ENCODE measurements at regions not wholly inside any gene's neighbourhood (a gene's known extent, or its start where the extent isn't known, plus 50 kb on each side); places are given as distances from the start of the nearest gene placed in this dataset.
A peak's percentile ranks its signal among the peaks of the same experiment; 100 is the strongest.

DNA sequence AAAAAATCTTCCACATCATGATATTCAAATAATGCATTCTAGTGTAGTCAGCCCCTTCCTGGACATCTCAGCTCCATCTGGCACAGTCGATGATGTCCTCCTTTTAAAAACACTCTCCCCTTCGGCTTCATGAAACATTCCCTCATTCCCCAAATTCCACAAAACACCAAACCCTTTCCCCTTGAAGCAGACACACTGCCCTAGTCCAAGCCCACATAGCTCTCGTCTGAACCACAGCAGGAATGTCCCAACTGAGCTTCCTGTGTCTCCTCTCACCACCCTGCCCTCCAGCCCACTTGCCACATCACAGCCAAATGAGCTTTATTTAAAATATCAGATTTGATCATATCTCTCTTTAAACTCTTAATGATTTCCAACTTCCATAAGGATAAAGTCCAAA is 106.4 kb upstream of the CARMIL1 start:
- H3K27ac ChIP-seq (ENCODE audit: low read depth in 1 of 2, low read length in 1 of 2), result no peak overlapping the region
- H3K27me3 ChIP-seq (ENCODE audit: control insufficient read depth in 3 of 3, insufficient read depth in 3 of 3, low read length in 2 of 3), result peaks cover 0 to 2% (median 0%) of the 10 kb centered on the region in 3 donors
- no peaks in the 10 kb centered on the region for H3K36me3 ChIP-seq (ENCODE audit: control insufficient read depth in 4 of 4, insufficient read depth in 4 of 4, low read length in 4 of 4)
- no peak overlapping the region for H3K4me3 ChIP-seq
- 39% methylated on average over 3 of the region's 3 CpGs for WGBS, 2 donors
- H3K9ac ChIP-seq (ENCODE audit: insufficient read depth in 1 of 2, low read length in 2 of 2), result no peak overlapping the region
- ATAC-seq (ENCODE audit: insufficient read depth, low FRiP score) (no peak), DNase-seq (no peak)
- TF ChIP-seq, protein P1, sequence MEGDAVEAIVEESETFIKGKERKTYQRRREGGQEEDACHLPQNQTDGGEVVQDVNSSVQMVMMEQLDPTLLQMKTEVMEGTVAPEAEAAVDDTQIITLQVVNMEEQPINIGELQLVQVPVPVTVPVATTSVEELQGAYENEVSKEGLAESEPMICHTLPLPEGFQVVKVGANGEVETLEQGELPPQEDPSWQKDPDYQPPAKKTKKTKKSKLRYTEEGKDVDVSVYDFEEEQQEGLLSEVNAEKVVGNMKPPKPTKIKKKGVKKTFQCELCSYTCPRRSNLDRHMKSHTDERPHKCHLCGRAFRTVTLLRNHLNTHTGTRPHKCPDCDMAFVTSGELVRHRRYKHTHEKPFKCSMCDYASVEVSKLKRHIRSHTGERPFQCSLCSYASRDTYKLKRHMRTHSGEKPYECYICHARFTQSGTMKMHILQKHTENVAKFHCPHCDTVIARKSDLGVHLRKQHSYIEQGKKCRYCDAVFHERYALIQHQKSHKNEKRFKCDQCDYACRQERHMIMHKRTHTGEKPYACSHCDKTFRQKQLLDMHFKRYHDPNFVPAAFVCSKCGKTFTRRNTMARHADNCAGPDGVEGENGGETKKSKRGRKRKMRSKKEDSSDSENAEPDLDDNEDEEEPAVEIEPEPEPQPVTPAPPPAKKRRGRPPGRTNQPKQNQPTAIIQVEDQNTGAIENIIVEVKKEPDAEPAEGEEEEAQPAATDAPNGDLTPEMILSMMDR (IDR thresholded peaks at IDR 0.05; ENCODE audit: control extremely low read depth, extremely low read depth), result no peak
- H3K9me3 ChIP-seq (ENCODE audit: control insufficient read depth in 4 of 4, insufficient read depth in 3 of 4, low read length in 3 of 4), result no peaks in the 10 kb centered on the region
- peaks cover 0 to 3% (median 0%) of the 10 kb centered on the region in 5 donors for H3K4me1 ChIP-seq (ENCODE audit: control insufficient read depth in 5 of 5, insufficient read depth in 5 of 5, low read length in 5 of 5)

DNA sequence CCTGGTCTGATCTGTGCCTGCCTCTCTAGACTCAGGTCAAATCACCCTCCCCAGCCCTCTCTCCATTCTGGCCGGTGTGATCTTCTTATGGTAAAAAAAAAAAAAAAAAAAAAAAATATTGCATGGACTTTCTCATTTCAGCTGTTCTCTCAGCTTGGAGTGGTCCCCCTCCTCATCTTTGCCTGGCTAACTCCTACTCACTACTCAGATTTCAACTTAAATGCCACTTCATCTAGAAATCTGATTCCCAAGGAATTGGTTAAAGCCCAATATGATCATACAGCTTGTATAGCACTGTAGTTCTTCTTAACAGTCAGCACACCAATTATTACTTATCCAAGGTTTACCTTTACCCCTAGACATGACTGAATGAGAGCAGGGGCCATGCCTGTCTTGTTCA is 105.9 kb upstream of the CARMIL1 start:
- Histone ChIP-seq H3K4me1 (ENCODE audit: control insufficient read depth in 5 of 5, insufficient read depth in 5 of 5, low read length in 5 of 5) (peaks cover 0 to 1% (median 0%) of the 10 kb centered on the region in 5 donors), H3K27me3 (ENCODE audit: control insufficient read depth in 3 of 3, insufficient read depth in 3 of 3, low read length in 2 of 3) (peaks cover 0 to 2% (median 0%) of the 10 kb centered on the region in 3 donors), H3K9ac (ENCODE audit: insufficient read depth in 1 of 2, low read length in 2 of 2) (no peak overlapping the region), H3K27ac (ENCODE audit: low read depth in 1 of 2, low read length in 1 of 2) (peak overlapping the region in 1 of 2 donors; percentile 37), H3K9me3 (ENCODE audit: control insufficient read depth in 4 of 4, insufficient read depth in 3 of 4, low read length in 3 of 4) (no peaks in the 10 kb centered on the region), H3K36me3 (ENCODE audit: control insufficient read depth in 4 of 4, insufficient read depth in 4 of 4, low read length in 4 of 4) (no peaks in the 10 kb centered on the region), H3K4me3 (no peak overlapping the region)
- DNase-seq (peak in 1 of 3 donors; percentile 26), ATAC-seq (ENCODE audit: insufficient read depth, low FRiP score) (no peak)
- WGBS, 2 donors, result 67 to 83% methylated on average over 1 of the region's 1 CpG
- TF ChIP-seq, protein P1 (IDR thresholded peaks at IDR 0.05; ENCODE audit: control extremely low read depth, extremely low read depth), result no peak

DNA sequence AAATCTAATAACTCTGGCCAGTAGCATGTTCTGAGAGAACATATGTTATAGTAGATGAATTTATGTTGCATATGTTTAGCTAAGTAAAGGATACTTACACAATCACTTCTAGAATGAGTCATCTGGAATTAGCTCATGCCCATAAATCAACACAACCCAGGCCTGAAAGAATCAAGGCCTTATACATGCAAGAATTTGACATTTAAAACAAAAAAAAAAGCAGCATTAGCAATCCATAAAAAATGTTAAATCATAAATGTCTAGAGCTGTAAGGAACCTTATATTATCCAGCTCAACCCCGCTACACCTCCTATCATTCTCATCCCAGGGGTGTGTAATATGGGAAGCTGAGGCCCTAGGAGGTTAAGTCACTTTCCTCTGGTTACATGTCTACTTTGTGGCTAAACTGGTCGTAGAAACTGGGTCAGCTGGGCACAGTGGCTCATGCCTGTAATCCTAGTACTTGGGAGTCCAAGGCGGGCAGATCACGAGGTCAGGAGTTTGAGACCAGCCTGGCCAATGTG is 105.2 kb upstream of the CARMIL1 start:
- no peaks in the 10 kb centered on the region for H3K27me3 ChIP-seq (ENCODE audit: control insufficient read depth in 3 of 3, insufficient read depth in 3 of 3, low read length in 2 of 3)
- no peaks in the 10 kb centered on the region for H3K36me3 ChIP-seq (ENCODE audit: control insufficient read depth in 4 of 4, insufficient read depth in 4 of 4, low read length in 4 of 4)
- 33 to 68% methylated on average over 4 of the region's 4 CpGs for WGBS, 2 donors
- H3K27ac ChIP-seq (ENCODE audit: low read depth in 1 of 2, low read length in 1 of 2), result peak overlapping the region in 1 of 2 donors; percentile 26
- ATAC-seq (ENCODE audit: insufficient read depth, low FRiP score) (peak; percentile 62), DNase-seq (peak in 2 of 3 donors; percentile 35 to 64)
- TF ChIP-seq, protein P1 (IDR thresholded peaks at IDR 0.05; ENCODE audit: control extremely low read depth, extremely low read depth), result no peak
- H3K9me3 ChIP-seq (ENCODE audit: control insufficient read depth in 4 of 4, insufficient read depth in 3 of 4, low read length in 3 of 4), result no peaks in the 10 kb centered on the region
- H3K4me1 ChIP-seq (ENCODE audit: control insufficient read depth in 5 of 5, insufficient read depth in 5 of 5, low read length in 5 of 5), result peaks cover 0 to 3% (median 1%) of the 10 kb centered on the region in 5 donors
- no peak overlapping the region for H3K4me3 ChIP-seq
- H3K9ac ChIP-seq (ENCODE audit: insufficient read depth in 1 of 2, low read length in 2 of 2), result no peak overlapping the region

DNA sequence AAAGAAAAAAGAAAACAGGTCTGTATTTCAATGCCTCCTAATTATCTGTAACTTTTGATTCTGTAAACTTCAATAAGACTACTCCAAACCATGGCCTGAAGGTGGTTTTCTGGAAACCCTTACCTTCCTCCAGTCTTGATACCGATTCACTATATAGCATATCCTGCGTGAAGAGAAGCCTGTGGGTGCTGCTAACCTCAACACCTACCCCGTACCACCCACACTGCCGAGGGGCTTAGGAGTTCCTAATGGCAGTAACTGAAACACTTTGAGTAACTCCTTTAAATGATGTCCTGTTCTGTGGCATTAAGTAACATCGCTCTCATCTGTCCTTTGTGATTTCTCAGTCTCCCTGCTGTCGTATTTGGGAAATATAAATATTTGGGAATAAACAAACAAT is 104.5 kb upstream of the CARMIL1 start:
- Histone ChIP-seq H3K9me3 (ENCODE audit: control insufficient read depth in 4 of 4, insufficient read depth in 3 of 4, low read length in 3 of 4) (no peaks in the 10 kb centered on the region), H3K27ac (ENCODE audit: low read depth in 1 of 2, low read length in 1 of 2) (no peak overlapping the region), H3K36me3 (ENCODE audit: control insufficient read depth in 4 of 4, insufficient read depth in 4 of 4, low read length in 4 of 4) (no peaks in the 10 kb centered on the region), H3K4me3 (no peak overlapping the region), H3K4me1 (ENCODE audit: control insufficient read depth in 5 of 5, insufficient read depth in 5 of 5, low read length in 5 of 5) (peaks cover 0 to 9% (median 1%) of the 10 kb centered on the region in 5 donors), H3K27me3 (ENCODE audit: control insufficient read depth in 3 of 3, insufficient read depth in 3 of 3, low read length in 2 of 3) (no peaks in the 10 kb centered on the region), H3K9ac (ENCODE audit: insufficient read depth in 1 of 2, low read length in 2 of 2) (no peak overlapping the region)
- no peak for DNase-seq
- ATAC-seq (ENCODE audit: insufficient read depth, low FRiP score), result no peak
- 71 to 85% methylated on average over 6 of the region's 6 CpGs for WGBS, 2 donors
- TF ChIP-seq, protein P1 (IDR thresholded peaks at IDR 0.05; ENCODE audit: control extremely low read depth, extremely low read depth), result no peak

Data from lung (tissue), 11 donors.